HUDEP-2 (cell line): ENCODE measurements at regions not wholly inside any gene's neighbourhood (a gene's known extent, or its start where the extent isn't known, plus 50 kb on each side); places are given as distances from the start of the nearest gene placed in this dataset.
"Not testable (repeated sequence)": the region's sequence is repeated elsewhere in the genome, so short reads cannot be mapped to it uniquely, and the experiment has no call there.

Source experiments
- DNase-seq, 76 experiments: peaks; one replicate each; lab custom pipeline; 2025; ENCODE audit not compliant: unreplicated experiment in 76 of 76; lab: John Stamatoyannopoulos, UW

- DNase-seq, result not testable (repeated sequence)
Measured at GRCh38 chr10:42193588-42193987, 444.8 kb downstream of the ZNF33B start.

GRCh38 chr10:42192450-42192849 lies 445.9 kb downstream of the ZNF33B start:
- DNase-seq, result peak in 11 of 76 experiments; percentile 2 to 23 (median 15)

DNA sequence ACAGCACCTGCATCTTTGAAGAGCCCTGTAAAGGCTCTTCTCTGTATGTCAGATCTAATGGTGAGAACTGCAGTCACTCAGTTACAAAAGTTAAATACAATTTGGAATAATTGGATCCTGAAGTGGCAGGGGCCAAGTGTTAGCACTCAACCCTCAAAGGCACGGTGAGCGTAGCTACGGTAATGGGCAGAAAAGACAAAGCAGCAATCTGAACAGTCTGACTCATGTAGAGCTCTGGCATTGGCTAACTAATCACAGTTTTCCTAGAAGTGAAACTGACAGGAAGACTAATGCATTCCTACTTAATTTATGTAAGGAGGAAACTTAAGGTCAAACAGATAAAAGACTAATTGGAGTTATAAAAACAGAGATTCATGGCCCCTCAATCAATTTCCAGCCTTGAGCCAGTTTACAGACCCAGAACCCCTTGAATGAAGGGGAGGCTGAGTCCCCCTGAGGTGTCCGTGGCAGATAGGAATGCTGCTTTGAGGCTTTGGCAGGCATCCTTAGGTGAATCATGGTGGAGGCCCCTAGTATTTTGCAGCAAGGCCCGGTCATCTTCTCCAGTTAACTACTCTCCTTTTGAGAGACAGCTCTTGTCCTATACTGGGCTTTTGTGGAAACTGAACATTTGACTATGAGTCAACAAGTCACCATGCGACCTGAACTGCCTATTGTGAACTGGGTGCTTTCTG lies 450.7 kb downstream of the ZNF33B start:
- not testable (repeated sequence) for DNase-seq

- DNase-seq, result peak in 15 of 76 experiments; percentile 0 to 29 (median 12)
Measured at GRCh38 chr10:42177793-42178689, 460.3 kb downstream of the ZNF33B start.

DNA sequence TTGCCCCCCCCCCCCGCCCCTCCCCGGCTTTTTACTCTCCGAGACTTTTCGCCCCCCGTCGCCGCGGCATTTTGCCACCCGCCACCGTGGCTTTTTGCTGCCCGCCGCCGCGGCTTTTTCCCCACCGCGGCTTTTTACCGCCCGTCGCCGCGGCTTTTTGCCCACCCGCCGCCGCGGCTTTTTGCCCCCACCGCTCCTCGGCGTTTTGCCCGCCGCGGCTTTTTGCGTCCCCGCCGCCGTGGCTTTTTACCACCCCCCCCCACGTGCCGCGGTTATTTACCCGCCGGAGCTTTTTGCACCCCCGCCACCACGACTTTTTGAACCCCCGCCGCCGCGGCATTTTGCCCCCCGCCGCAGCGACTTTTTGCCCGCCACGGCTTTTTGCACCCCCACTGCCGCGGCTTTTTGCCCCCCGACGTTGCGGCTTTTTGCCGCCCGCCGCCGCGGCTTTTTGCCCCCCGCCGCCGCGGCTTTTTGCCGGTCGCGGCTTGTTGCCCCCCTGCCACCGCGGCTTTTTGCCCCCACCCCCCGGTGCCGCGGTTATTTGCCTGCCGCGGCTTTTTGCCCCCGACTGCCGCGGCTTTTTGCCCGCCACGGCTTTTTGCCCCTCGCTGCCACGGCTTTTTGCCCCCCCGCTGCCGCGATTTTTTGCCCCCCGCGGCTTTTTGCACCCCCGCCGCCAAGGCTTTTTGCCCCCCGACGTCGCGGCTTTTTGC lies 461.1 kb downstream of the ZNF33B start:
- no peak for DNase-seq

DNA sequence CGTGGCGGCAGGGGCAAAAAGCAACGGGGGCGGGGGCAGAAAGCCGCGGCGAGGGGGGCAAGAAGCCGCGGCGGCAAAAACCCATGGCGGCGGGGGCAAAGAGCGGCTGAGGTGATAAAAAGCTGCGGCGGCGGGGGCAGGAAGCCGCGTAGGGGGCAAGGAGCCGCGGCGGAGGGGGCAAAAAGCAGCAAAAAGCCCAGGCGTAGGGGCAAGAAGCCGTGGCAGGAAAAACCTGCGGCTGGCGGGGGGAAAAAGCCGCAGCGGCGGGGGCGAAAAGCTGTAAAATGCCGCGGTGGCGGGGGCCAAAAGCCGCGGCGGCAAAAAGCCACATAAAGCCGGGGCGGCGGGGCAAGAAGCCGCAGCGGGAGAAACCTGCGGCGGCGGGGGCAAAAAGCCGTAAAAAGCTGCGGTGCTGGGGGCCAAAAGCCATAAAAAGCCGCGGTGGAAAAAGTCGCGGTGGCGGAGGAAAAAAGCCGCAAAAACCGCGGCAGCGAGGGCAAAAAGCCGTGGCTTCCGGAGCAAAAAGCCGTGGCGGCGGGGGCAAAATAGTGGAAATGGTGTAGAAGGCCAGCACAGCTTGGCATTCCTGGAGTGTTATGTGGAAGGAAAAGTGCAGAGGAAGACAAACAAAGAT lies 487.8 kb downstream of the ZNF33B start:
- DNase-seq, result no peak

DNA sequence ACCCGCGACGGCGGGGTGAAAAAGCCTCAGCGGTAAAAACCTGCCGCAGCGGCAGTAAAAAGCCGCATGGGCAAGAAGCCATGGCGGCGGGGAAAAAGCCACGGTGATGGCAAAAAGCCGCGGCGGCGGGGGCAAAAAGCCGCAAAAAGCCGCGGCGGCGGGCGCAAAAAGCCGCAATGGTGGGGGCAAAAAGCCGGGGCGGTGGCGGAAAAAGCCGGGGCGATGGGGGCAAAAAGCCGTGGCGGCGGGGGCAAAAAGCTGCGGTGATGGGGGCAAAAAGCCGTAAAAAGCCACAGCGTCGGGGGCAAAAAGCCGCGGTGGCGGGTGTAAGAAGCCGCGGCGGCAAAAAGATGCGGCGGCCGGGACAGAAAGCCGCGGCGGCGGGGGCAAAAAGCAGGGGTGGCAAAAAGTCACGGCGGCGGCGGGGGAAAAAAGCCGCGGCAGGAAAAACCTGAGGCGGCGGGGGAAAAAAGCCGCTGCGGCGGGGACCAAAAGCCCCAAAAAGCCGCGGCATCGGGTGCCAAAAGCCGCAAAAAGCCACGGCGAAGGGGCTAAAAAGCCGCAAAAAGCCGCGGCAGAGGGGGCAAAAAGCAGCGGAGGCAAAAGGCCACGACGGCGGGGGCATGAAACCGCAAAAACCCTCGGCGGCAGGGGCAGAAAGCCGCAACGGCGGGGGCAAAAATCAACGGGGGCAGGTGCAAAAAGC lies 488.5 kb downstream of the ZNF33B start:
- no peak for DNase-seq

- no peak for DNase-seq
Measured at GRCh38 chr10:42149027-42149700, 489.2 kb downstream of the ZNF33B start.

GRCh38 chr10:42146165-42146564 lies 492.2 kb downstream of the ZNF33B start:
- DNase-seq, result not testable (repeated sequence)

DNA sequence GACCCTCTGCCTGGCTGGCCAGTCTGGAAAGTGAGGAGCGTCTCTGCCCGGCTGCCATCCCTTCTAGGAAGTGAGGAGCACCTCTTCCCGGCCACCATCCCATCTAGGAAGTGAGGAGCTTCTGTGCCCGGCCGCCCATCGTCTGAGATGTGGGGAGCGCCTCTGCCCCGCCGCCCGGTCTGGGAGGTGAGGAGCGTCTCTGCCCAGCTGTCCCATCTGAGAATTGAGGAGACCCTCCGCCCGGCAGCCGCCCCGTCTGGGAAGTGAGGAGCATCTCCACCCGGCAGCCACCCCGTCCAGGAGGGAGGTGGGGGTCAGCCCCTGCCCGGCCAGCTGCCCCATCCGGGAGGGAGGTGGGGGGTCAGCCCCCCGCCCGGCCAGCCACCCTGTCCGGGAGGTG lies 500.3 kb downstream of the ZNF33B start:
- DNase-seq, result not testable (repeated sequence)

GRCh38 chr10:42113158-42113450 lies 525.3 kb downstream of the ZNF33B start:
- no peak for DNase-seq

DNA sequence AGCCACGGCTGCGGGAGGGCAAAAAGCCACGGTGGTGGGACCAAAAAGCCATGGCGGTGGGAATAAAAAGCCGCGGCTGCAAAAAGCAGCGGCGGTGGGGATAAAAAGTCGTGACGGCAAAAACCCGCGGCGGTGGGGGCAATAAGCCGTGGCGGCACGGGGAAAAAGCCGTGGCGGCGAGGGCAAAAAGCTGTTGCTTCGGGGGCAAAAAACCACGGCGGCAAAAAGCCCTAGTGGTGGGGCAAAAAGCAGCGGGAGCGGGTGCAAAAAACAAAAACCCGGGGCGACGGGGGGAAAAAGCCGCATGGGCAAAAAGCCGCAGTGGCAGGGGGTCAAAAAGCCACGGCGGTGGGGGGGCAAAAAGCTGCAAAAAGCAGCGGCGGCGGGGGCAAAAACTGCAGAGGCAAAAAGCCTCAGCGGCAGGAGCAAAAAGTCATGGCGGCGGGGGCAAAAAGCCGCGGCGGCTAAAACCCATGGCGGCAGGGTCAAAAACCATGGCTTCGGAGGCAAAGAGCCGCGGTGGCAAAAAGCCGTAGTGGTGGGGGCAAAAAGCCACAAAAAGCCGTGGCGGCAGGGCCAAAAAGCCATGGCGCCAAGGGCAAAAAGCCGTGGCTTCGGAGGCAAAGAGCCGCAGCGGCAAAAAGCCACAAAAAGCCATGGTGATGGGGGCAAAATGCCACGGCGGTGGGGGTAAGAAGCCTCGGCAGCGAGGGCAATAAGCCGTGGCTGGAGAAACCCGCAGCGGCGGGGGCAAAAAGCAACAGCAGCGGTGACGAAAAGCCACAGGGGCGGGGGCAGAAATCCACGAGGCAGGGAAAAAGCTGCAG lies 525.8 kb downstream of the ZNF33B start:
- no peak for DNase-seq

DNA sequence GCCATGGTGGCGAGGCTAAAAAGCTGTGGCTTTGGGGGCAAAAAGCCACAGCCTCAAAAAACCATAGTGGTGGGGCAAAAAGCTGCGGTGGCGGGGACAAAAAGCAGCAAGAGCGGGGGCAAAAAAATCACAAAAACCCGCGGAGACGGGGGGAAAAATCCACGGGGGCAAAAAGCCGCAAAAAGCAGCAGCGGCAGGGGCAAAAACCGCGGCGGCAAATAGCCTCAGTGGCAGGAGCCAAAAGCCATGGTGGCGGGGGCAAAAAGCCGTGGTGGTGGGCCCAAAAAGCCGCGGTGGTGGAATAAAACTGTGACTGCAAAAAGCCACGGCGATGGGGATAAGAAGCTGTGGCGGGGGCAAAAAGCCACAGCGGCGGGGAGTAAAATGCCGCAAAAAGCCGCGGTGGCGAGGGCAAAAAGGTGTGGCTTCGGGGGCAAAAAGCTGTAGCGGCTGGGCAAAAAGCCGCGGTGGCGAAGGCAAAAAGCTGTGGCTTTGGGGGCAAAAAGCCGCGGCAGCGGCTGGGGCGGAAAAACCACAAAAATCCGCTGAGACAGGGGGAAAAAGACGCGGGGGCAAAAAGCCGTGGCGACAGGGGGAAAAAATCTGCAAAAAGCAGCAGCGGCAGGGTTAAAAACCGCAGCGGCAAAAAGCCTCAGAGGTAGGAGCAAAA lies 526.6 kb downstream of the ZNF33B start:
- no peak for DNase-seq

GRCh38 chr10:42111076-42111475 lies 527.3 kb downstream of the ZNF33B start:
- no peak for DNase-seq
